C4-2B (cell line): ENCODE measurements at regions not wholly inside any gene's neighbourhood (a gene's known extent, or its start where the extent isn't known, plus 50 kb on each side); places are given as distances from the start of the nearest gene placed in this dataset.

Experiments
- ZFX ChIP-seq: fragments of 450-650 bp; IDR thresholded peaks from 2 replicates; pipeline ENCODE4 v1.6.1; 2017
- TF ChIP-seq, protein P1 (sequence below): fragments of 450-650 bp; conservative IDR thresholded peaks from 2 replicates; pipeline ENCODE4 v1.5.1; 2017; ENCODE audit warnings: mild to moderate bottlenecking

- TF ChIP-seq, protein P1, sequence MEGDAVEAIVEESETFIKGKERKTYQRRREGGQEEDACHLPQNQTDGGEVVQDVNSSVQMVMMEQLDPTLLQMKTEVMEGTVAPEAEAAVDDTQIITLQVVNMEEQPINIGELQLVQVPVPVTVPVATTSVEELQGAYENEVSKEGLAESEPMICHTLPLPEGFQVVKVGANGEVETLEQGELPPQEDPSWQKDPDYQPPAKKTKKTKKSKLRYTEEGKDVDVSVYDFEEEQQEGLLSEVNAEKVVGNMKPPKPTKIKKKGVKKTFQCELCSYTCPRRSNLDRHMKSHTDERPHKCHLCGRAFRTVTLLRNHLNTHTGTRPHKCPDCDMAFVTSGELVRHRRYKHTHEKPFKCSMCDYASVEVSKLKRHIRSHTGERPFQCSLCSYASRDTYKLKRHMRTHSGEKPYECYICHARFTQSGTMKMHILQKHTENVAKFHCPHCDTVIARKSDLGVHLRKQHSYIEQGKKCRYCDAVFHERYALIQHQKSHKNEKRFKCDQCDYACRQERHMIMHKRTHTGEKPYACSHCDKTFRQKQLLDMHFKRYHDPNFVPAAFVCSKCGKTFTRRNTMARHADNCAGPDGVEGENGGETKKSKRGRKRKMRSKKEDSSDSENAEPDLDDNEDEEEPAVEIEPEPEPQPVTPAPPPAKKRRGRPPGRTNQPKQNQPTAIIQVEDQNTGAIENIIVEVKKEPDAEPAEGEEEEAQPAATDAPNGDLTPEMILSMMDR: no peak
- TF ChIP-seq ZFX: no peak
Observed at GRCh38 chr9:87354147-87354546, 143.5 kb upstream of the DAPK1 start.
